ENCODE measurements at regions not wholly inside any gene's neighbourhood (a gene's known extent, or its start where the extent isn't known, plus 50 kb on each side); places are given as distances from the start of the nearest gene placed in this dataset.

GRCh38 chr3:167114619-167115018 is 265.5 kb downstream of the ZBBX start (continued):
- no peak for TF ChIP-seq CTCF (IDR thresholded peaks at IDR 0.05)
- no peak for TF ChIP-seq EZH2phosphoT487 (IDR thresholded peaks at IDR 0.05; ENCODE audit: borderline replicate concordance, low read depth)
- TF ChIP-seq RCOR1 (IDR thresholded peaks at IDR 0.05; ENCODE audit: low read length) = no peak
- no peak for TF ChIP-seq FOXJ3 (CRISPR knock-in tag; IDR thresholded peaks at IDR 0.05)
- TF ChIP-seq FOXM1 (IDR thresholded peaks at IDR 0.05; ENCODE audit: low read depth) = no peak
- no peak for TF ChIP-seq POLR2AphosphoS5 (IDR thresholded peaks at IDR 0.05; ENCODE audit: low read depth, low read length)
- TF ChIP-seq TEAD4 (IDR thresholded peaks at IDR 0.05; ENCODE audit: borderline replicate concordance, insufficient read depth) = no peak

- WGBS (ENCODE audit: low lambda C conversion rate) = 51% methylated on average over 11 of the region's 12 CpGs
- no peak overlapping the region for H3K4me2 ChIP-seq
- DNase-seq = no peak
- no peaks in the 10 kb centered on the region for H3F3A ChIP-seq (replicated peaks; ENCODE audit: insufficient read depth)
- no peak overlapping the region for H3K27ac ChIP-seq (ENCODE audit: low read depth in 2 of 2, low read length in 1 of 2)
- H3K79me2 ChIP-seq (ENCODE audit: insufficient read depth) = no peaks in the 10 kb centered on the region
- no peak overlapping the region for H2AFZ ChIP-seq (ENCODE audit: low read depth)
- no peak for TF ChIP-seq MEF2A (IDR thresholded peaks at IDR 0.05; ENCODE audit: borderline replicate concordance, low read depth)
- TF ChIP-seq EP300 (IDR thresholded peaks at IDR 0.05; ENCODE audit: borderline replicate concordance in 1 of 2, low read depth in 1 of 2, low read length in 1 of 2) = no peak
- H3K9me3 ChIP-seq = no peaks in the 10 kb centered on the region
- no peaks in the 10 kb centered on the region; the same call in 1 of the 2 replicates for H3K27me3 ChIP-seq (ENCODE audit: insufficient read depth)
- no peaks in the 10 kb centered on the region for H3K9me2 ChIP-seq
- ChIA-PET CTCF (no interaction called here), POLR2A (no interaction called here)
- no peak overlapping the region for H3K9ac ChIP-seq
- H4K20me1 ChIP-seq (ENCODE audit: insufficient read depth) = no peaks in the 10 kb centered on the region
- no peak overlapping the region for H3K4me3 ChIP-seq (ENCODE audit: low read depth in 2 of 2, low read length in 1 of 2)
- no peaks in the 10 kb centered on the region for H3K36me3 ChIP-seq (replicated peaks in 1 of 2; ENCODE audit: control insufficient read depth in 1 of 2, insufficient read depth in 2 of 2, low read length in 1 of 2)
- no peaks in the 10 kb centered on the region for H3K4me1 ChIP-seq (ENCODE audit: control insufficient read depth in 1 of 2, insufficient read depth in 2 of 2, low read depth in 1 of 2, low read length in 1 of 2)
These were observed 266.9 kb downstream of the ZBBX start for GRCh38 chr3:167113035-167113830.

- CTCF ChIA-PET = interaction anchor here (1.2 kb wide), 1 partner anchor 9 kb away, joined by 4 read pairs; no protein-coding TSS in a partner anchor
- no peak for TF ChIP-seq NFIC (IDR thresholded peaks at IDR 0.05; ENCODE audit: borderline replicate concordance)
- no peak for TF ChIP-seq USF2 (IDR thresholded peaks at IDR 0.05; ENCODE audit: borderline replicate concordance, low read depth, low read length)
- TF ChIP-seq RCOR1 (IDR thresholded peaks at IDR 0.05; ENCODE audit: low read length) = no peak
- no peak for TF ChIP-seq EP300 (IDR thresholded peaks at IDR 0.05; ENCODE audit: borderline replicate concordance in 1 of 2, low read depth in 1 of 2, low read length in 1 of 2)
- TF ChIP-seq GATA2 (CRISPR knock-in tag; IDR thresholded peaks at IDR 0.05) = no peak
- TF ChIP-seq SMC3 (IDR thresholded peaks at IDR 0.05; ENCODE audit: low read depth, low read length) = no peak
- no peak for TF ChIP-seq TEAD4 (IDR thresholded peaks at IDR 0.05; ENCODE audit: borderline replicate concordance, insufficient read depth)
- no peak for TF ChIP-seq ELF1 (IDR thresholded peaks at IDR 0.05)
- TF ChIP-seq FOXM1 (IDR thresholded peaks at IDR 0.05; ENCODE audit: low read depth) = no peak
- TF ChIP-seq ZBTB33 (IDR thresholded peaks at IDR 0.05; ENCODE audit: borderline replicate concordance, low read depth) = no peak
- no peak for TF ChIP-seq MXI1 (IDR thresholded peaks at IDR 0.05; ENCODE audit: low read depth, low read length)
These were observed 269.2 kb downstream of the ZBBX start for GRCh38 chr3:167110901-167111300.

More at GRCh38 chr3:167110901-167111300, 269.2 kb downstream of the ZBBX start:
- no peak overlapping the region for H3K9ac ChIP-seq
- H4K20me1 ChIP-seq (ENCODE audit: insufficient read depth) = no peaks in the 10 kb centered on the region
- no peak overlapping the region for H2AFZ ChIP-seq (ENCODE audit: low read depth)
- DNase-seq = no peak
- no peaks in the 10 kb centered on the region for H3K27me3 ChIP-seq (ENCODE audit: insufficient read depth)
- WGBS (ENCODE audit: low lambda C conversion rate) = 17% methylated on average over 8 of the region's 8 CpGs
- H3K79me2 ChIP-seq (ENCODE audit: insufficient read depth) = no peaks in the 10 kb centered on the region
- no peak overlapping the region for H3K27ac ChIP-seq (ENCODE audit: low read depth in 2 of 2, low read length in 1 of 2)
- POLR2A ChIA-PET = no interaction called here
- H3K4me2 ChIP-seq = no peak overlapping the region
- H3K4me1 ChIP-seq (ENCODE audit: control insufficient read depth in 1 of 2, insufficient read depth in 2 of 2, low read depth in 1 of 2, low read length in 1 of 2) = no peaks in the 10 kb centered on the region
- no peak overlapping the region for H3K4me3 ChIP-seq (ENCODE audit: low read depth in 2 of 2, low read length in 1 of 2)
- H3K36me3 ChIP-seq (replicated peaks in 1 of 2; ENCODE audit: control insufficient read depth in 1 of 2, insufficient read depth in 2 of 2, low read length in 1 of 2) = no peaks in the 10 kb centered on the region
- H3K9me3 ChIP-seq = no peaks in the 10 kb centered on the region
- no peaks in the 10 kb centered on the region for H3K9me2 ChIP-seq
- H3F3A ChIP-seq (replicated peaks; ENCODE audit: insufficient read depth) = no peaks in the 10 kb centered on the region
